NT2/D1 (cell line): ENCODE measurements at regions not wholly inside any gene's neighbourhood (a gene's known extent, or its start where the extent isn't known, plus 50 kb on each side); places are given as distances from the start of the nearest gene placed in this dataset.
"Not testable (repeated sequence)": the region's sequence is repeated elsewhere in the genome, so short reads cannot be mapped to it uniquely, and the experiment has no call there.

Experiments used
- DNase-seq: peaks from one replicate; pipeline ENCODE4 v3.0.0-alpha.2; 2011; ENCODE audit warnings: low read depth, low spot score
- H3K27me3 ChIP-seq: 2 replicates; pipeline ENCODE4 v1.6.0; 2011; ENCODE audit warnings: mild to moderate bottlenecking; ENCODE audit not compliant: insufficient read length, insufficient read depth
- H3K36me3 ChIP-seq: 2 replicates; pipeline ENCODE4 v1.6.1; 2011; ENCODE audit warnings: mild to moderate bottlenecking, low read length, mixed read lengths; ENCODE audit not compliant: insufficient read depth, insufficient read length
- H3K4me1 ChIP-seq: 2 replicates; pipeline ENCODE4 v1.5.1; 2011; ENCODE audit not compliant: insufficient read depth, insufficient read length
- H3K4me3 ChIP-seq: 2 replicates; pipeline ENCODE4 v1.5.1; 2011; ENCODE audit warnings: low read depth; ENCODE audit not compliant: insufficient read length
- H3K9ac ChIP-seq: 2 replicates; pipeline ENCODE4 v1.6.0; 2011; ENCODE audit warnings: low read depth; ENCODE audit not compliant: insufficient read length
- H3K9me3 ChIP-seq: 2 replicates; pipeline ENCODE4 v1.5.1; 2011; ENCODE audit warnings: mild to moderate bottlenecking, low read length; ENCODE audit not compliant: insufficient read depth
- SUZ12 ChIP-seq: IDR thresholded peaks from 2 replicates; pipeline ENCODE4 v1.6.1; 2011; ENCODE audit not compliant: insufficient read length, insufficient read depth; ENCODE audit errors: extremely low read depth
- YY1 ChIP-seq: IDR thresholded peaks from 2 replicates; pipeline ENCODE4 v1.6.1; 2011; ENCODE audit not compliant: insufficient read length, insufficient read depth
- ZNF274 ChIP-seq: IDR thresholded peaks from 2 replicates; pipeline ENCODE4 v1.6.1; 2011; ENCODE audit warnings: mild to moderate bottlenecking, low read depth, low read length

DNA sequence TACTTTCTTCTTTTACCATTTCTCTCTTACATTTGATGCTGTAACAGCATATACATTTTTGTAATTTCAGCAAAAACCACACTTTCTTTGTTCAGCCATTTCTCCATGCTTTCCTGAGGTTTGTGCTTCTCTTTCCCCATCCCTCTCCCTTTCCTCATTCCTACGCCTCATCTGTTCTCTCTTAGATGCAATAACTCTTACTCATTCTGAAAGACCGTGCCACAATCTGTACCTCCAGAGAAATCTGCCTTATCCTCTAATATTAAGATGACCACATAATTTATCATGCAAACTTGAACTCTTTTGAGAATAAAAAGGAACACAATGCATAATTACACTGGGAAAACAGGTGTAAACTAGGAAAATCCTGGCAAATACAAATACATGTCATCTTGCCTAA lies 588.9 kb downstream of the JRKL start:
- Histone ChIP-seq H3K9ac (no peak overlapping the region), H3K4me1 (no peaks in the 10 kb centered on the region), H3K27me3 (no peaks in the 10 kb centered on the region), H3K36me3 (no peaks in the 10 kb centered on the region), H3K4me3 (no peak overlapping the region), H3K9me3 (no peaks in the 10 kb centered on the region)
- TF ChIP-seq YY1 (no peak), ZNF274 (no peak), SUZ12 (no peak)
- DNase-seq = no peak

DNA sequence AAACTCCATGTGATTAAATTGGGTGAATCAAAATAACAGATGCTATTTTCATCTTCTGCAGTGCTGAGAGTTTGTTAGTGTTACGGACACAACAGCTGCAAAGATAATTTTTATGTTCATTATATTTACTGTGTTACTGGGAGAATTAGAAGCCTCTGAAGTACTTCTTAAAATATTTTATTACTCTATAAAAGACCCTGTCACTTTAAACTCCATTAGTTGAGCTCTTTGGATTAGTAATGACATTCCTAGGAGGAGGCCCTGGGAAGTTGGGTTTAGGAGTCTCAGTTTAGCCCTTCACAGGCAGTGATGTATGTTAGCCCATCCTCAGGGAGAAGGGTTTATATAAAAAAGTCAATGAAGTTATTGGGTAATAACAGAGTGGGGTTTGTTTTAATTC lies 596.7 kb downstream of the JRKL start:
- no peak overlapping the region for H3K4me3 ChIP-seq
- no peaks in the 10 kb centered on the region for H3K27me3 ChIP-seq
- DNase-seq = no peak
- TF ChIP-seq YY1 (no peak), SUZ12 (no peak), ZNF274 (no peak)
- no peaks in the 10 kb centered on the region for H3K4me1 ChIP-seq
- no peak overlapping the region for H3K9ac ChIP-seq
- no peaks in the 10 kb centered on the region for H3K9me3 ChIP-seq
- H3K36me3 ChIP-seq = no peaks in the 10 kb centered on the region

DNA sequence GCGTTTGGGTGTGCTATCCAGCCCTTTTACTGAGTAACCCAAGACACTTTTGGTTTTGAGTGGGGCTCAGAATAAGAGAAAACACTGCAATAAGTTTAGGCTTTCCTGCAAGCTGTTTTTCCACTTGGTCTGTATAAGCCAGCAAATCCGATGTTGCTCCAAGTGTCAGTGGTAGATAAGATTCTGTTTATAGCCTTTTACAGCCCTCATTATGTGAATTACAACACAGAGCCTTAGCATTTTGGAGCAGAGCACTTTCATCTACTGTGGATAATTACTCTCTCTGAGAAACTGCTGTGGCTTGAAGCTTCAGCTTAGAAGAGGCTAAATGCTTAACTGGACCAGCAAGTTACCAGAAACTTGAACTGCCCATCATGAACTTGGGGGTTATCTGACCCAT lies 601.1 kb downstream of the JRKL start:
- H3K27me3 ChIP-seq = no peaks in the 10 kb centered on the region
- H3K4me3 ChIP-seq = no peak overlapping the region
- no peaks in the 10 kb centered on the region for H3K9me3 ChIP-seq
- DNase-seq = no peak
- H3K4me1 ChIP-seq = no peaks in the 10 kb centered on the region
- H3K36me3 ChIP-seq = no peaks in the 10 kb centered on the region
- no peak overlapping the region for H3K9ac ChIP-seq
- TF ChIP-seq SUZ12 = no peak
- no peak for TF ChIP-seq YY1
- no peak for TF ChIP-seq ZNF274

DNA sequence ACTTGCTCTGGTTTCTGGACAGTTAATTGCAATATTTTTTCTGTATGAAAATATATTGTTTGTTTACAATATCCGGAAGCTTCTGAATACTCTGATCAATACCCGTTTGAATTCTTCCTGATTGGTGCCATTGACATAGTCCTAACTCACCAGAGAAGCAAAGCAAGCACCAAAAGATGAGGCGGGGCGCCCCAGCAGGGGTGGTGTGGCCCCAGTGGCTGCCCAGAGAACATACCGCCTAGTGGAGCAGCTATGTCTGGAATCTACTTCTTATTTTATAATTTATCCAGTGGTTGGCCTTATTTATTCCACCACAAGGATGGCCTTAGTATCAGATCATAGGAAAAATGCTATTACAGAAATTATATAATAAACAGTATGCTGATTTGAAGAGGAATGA lies 610.7 kb downstream of the JRKL start:
- H3K9ac ChIP-seq = no peak overlapping the region
- no peak overlapping the region for H3K4me3 ChIP-seq

DNA sequence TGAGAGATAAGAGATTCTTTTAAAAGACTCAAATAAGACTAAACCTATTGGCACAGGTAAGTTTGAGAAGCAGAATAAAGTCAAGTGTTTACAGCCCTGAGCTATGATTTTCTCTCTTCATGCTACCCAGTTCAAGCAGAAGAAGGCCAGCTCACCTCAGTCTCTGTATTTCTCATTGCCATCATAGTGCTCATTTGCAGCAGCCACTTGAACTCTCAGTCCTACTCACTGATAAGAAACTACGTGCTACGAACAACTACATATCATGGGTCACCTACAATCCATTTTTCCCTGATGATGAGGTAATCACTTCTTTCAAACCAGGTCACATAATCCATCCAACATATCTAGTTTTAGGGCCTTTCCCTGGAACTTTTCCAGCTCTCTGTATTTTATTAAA lies 617.5 kb downstream of the JRKL start:
- no peak overlapping the region for H3K9ac ChIP-seq
- H3K36me3 ChIP-seq = no peaks in the 10 kb centered on the region
- H3K27me3 ChIP-seq = no peaks in the 10 kb centered on the region
- H3K9me3 ChIP-seq = no peaks in the 10 kb centered on the region
- no peaks in the 10 kb centered on the region for H3K4me1 ChIP-seq
- TF ChIP-seq ZNF274 (no peak), YY1 (no peak), SUZ12 (no peak)
- DNase-seq = no peak
- H3K4me3 ChIP-seq = no peak overlapping the region

More for the DNA sequence above, 610.7 kb downstream of the JRKL start:
- no peaks in the 10 kb centered on the region for H3K27me3 ChIP-seq
- no peaks in the 10 kb centered on the region for H3K9me3 ChIP-seq
- no peaks in the 10 kb centered on the region for H3K4me1 ChIP-seq
- TF ChIP-seq SUZ12 (no peak), YY1 (no peak), ZNF274 (no peak)
- H3K36me3 ChIP-seq = no peaks in the 10 kb centered on the region
- DNase-seq = no peak

DNA sequence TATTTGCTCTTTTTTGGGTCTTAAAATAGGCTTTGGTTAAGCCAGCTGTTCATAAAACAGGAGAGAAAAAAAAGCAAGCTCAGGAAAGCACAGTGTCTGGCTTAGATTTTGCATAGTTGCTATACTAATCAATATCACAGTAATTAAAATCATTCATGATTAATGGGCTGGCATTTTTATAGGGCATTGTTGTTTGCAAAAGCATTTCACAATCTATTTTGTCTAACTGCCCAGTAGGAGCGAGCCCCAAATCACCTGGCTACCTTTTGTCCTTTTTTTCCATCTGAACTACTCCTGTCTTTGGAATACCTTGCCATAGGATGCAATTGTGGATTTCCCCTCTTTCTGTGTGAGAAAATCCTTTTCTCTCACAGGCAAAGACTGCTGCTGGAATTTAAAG lies 619.8 kb downstream of the JRKL start:
- no peak overlapping the region for H3K9ac ChIP-seq
- TF ChIP-seq ZNF274 (no peak), SUZ12 (no peak), YY1 (no peak)

DNA sequence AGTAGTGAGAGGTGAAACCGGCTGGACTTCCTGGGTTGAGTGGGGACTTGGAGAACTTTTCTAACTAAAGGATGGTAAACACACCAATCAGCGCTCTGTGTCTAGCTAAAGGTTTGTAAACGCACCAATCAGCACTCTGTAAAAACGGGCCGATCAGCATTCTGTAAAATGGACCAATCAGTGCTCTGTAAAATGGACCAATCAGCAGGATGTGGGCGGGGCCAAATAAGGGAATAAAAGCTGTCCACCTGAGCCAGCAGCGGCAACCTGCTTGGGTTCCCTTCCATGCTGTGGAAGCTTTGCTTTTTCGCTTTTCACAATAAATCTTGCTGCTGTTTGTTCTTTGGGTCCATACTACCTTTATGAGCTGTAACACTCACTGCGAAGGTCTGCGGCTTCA lies 621.2 kb downstream of the JRKL start:
- not testable (repeated sequence) for H3K36me3 ChIP-seq, DNase-seq, H3K4me3 ChIP-seq, H3K9ac ChIP-seq, H3K9me3 ChIP-seq, H3K4me1 ChIP-seq, H3K27me3 ChIP-seq

More for the DNA sequence above, 619.8 kb downstream of the JRKL start:
- Histone ChIP-seq H3K27me3 (no peaks in the 10 kb centered on the region), H3K4me1 (no peaks in the 10 kb centered on the region), H3K36me3 (no peaks in the 10 kb centered on the region), H3K4me3 (no peak overlapping the region), H3K9me3 (no peaks in the 10 kb centered on the region)
- DNase-seq = no peak

DNA sequence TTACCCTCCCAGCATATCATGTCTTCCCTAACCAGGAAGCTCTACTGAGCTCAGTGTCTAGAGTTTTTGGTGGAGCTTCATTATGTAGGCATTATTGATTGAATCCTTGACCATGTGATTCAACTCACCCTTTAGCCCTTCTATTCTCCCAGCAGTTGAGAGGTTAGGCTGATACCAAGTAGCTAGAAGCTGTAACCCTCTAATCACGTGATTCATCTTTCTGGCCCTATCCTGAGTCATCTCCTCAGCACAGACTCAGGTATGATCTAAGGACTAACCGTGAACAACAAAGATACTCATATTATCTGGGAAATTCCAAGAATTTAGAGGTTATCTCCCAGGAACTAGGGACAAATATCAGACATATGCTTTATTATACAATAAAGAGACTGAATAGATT lies 625.5 kb downstream of the JRKL start:
- no peak for DNase-seq
- H3K36me3 ChIP-seq = no peaks in the 10 kb centered on the region
- no peaks in the 10 kb centered on the region for H3K4me1 ChIP-seq
- no peak for TF ChIP-seq ZNF274
- no peaks in the 10 kb centered on the region for H3K9me3 ChIP-seq
- no peak overlapping the region for H3K9ac ChIP-seq
- H3K4me3 ChIP-seq = no peak overlapping the region
- no peaks in the 10 kb centered on the region for H3K27me3 ChIP-seq
